ENCODE measurements at regions not wholly inside any gene's neighbourhood (a gene's known extent, or its start where the extent isn't known, plus 50 kb on each side); places are given as distances from the start of the nearest gene placed in this dataset.

- TF ChIP-seq CTCF (IDR thresholded peaks at IDR 0.05): no peak
- no peaks in the 10 kb centered on the region for H3K27me3 ChIP-seq (replicated peaks; ENCODE audit: insufficient read depth)
- H3K4me1 ChIP-seq (ENCODE audit: control insufficient read depth in 1 of 2, low read depth in 2 of 2): no peaks in the 10 kb centered on the region
- no peaks in the 10 kb centered on the region for H3K36me3 ChIP-seq
- H3K27ac ChIP-seq: no peak overlapping the region
- H3K9me3 ChIP-seq: no peaks in the 10 kb centered on the region
- DNase-seq (ENCODE audit: low spot score) (no peak), ATAC-seq (ENCODE audit: insufficient number of reproducible peaks, low FRiP score, low read depth) (no peak)
- no peak overlapping the region for H3K4me3 ChIP-seq
Measured at GRCh38 chr6:168837254-168838036, 396.5 kb downstream of the SMOC2 start.

GRCh38 chr6:168835991-168836390 lies 395.0 kb downstream of the SMOC2 start:
- Histone ChIP-seq H3K27ac (no peak overlapping the region), H3K4me3 (no peak overlapping the region), H3K27me3 (replicated peaks; ENCODE audit: insufficient read depth) (no peaks in the 10 kb centered on the region), H3K36me3 (no peaks in the 10 kb centered on the region), H3K4me1 (ENCODE audit: control insufficient read depth in 1 of 2, low read depth in 2 of 2) (no peaks in the 10 kb centered on the region), H3K9me3 (no peaks in the 10 kb centered on the region)
- DNase-seq (ENCODE audit: low spot score) (no peak), ATAC-seq (ENCODE audit: insufficient number of reproducible peaks, low FRiP score, low read depth) (no peak)
- TF ChIP-seq CTCF (IDR thresholded peaks at IDR 0.05): no peak

- Histone ChIP-seq H3K4me1 (ENCODE audit: control insufficient read depth in 1 of 2, low read depth in 2 of 2) (no peaks in the 10 kb centered on the region), H3K36me3 (no peaks in the 10 kb centered on the region), H3K27ac (no peak overlapping the region), H3K9me3 (no peaks in the 10 kb centered on the region), H3K27me3 (replicated peaks; ENCODE audit: insufficient read depth) (no peaks in the 10 kb centered on the region), H3K4me3 (no peak overlapping the region)
- DNase-seq (ENCODE audit: low spot score): no peak
- ATAC-seq (ENCODE audit: insufficient number of reproducible peaks, low FRiP score, low read depth): no peak
- no peak for TF ChIP-seq CTCF (IDR thresholded peaks at IDR 0.05)
Measured at GRCh38 chr6:168834801-168835200, 393.8 kb downstream of the SMOC2 start.

- Histone ChIP-seq H3K27me3 (replicated peaks; ENCODE audit: insufficient read depth) (no peaks in the 10 kb centered on the region), H3K36me3 (no peaks in the 10 kb centered on the region), H3K4me3 (no peak overlapping the region), H3K27ac (no peak overlapping the region), H3K4me1 (ENCODE audit: control insufficient read depth in 1 of 2, low read depth in 2 of 2) (no peaks in the 10 kb centered on the region), H3K9me3 (no peaks in the 10 kb centered on the region)
- no peak for TF ChIP-seq CTCF (IDR thresholded peaks at IDR 0.05)
- ATAC-seq (ENCODE audit: insufficient number of reproducible peaks, low FRiP score, low read depth): no peak
- no peak for DNase-seq (ENCODE audit: low spot score)
Measured at GRCh38 chr6:168834042-168834587, 393.1 kb downstream of the SMOC2 start.

GRCh38 chr6:168828800-168829199 lies 387.8 kb downstream of the SMOC2 start:
- Histone ChIP-seq H3K4me3 (no peak overlapping the region), H3K9me3 (no peaks in the 10 kb centered on the region), H3K27ac (no peak overlapping the region), H3K36me3 (no peaks in the 10 kb centered on the region), H3K4me1 (ENCODE audit: control insufficient read depth in 1 of 2, low read depth in 2 of 2) (no peaks in the 10 kb centered on the region), H3K27me3 (replicated peaks; ENCODE audit: insufficient read depth) (no peaks in the 10 kb centered on the region)
- ATAC-seq (ENCODE audit: insufficient number of reproducible peaks, low FRiP score, low read depth) (no peak), DNase-seq (ENCODE audit: low spot score) (no peak)
- TF ChIP-seq CTCF (IDR thresholded peaks at IDR 0.05): no peak

Data from thoracic aorta (tissue), 2 donors.